HG03469 (cell line): ENCODE measurements at regions not wholly inside any gene's neighbourhood (a gene's known extent, or its start where the extent isn't known, plus 50 kb on each side); places are given as distances from the start of the nearest gene placed in this dataset.
"Not testable (repeated sequence)": the region's sequence is repeated elsewhere in the genome, so short reads cannot be mapped to it uniquely, and the experiment has no call there.

Source experiments
- ATAC-seq: cut with Tn5 transposase; IDR thresholded peaks from one replicate; pipeline ENCODE4 v1.9.1; 2021; ENCODE audit warnings: mild to moderate bottlenecking, moderate library complexity, moderate number of reproducible peaks; ENCODE audit not compliant: unreplicated experiment

DNA sequence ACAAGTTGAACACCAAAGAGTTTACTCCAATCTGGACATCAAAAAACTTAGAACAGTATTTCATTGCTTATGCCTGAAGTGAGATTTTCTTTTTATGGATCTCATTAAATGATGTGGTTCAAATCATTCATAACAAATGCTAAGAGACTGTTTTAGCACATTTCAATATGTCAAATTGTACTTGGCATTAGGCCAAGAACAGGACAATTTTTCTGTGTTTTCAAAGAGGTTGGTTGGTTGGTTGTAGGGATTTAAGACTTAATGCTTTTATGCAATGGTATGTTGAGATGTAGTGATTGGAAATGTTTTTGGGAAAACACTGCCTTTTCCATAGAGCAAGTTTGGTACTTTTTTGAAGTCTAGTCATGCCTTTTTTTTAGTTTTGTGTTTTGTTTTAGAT lies 510.4 kb downstream of the ZNF674 start:
- no peak for ATAC-seq

DNA sequence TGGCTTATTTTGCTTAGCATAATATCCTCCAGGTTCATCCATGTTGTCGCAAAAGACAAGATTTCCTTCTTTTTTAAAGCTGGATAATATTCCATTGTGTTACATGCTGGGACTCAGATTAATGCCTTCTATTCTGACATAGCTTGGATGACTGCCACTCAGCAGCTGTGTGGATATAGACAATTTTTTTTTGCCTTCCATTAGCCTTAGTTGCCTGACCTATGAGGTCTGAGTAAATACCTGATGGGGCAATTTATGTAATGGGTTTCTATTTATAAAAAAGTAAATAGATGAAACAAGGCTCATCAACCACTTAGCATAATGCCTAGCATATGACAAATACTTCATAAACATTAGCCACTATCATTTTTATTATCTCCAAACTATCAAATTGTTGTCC lies 515.4 kb downstream of the ZNF674 start:
- ATAC-seq, result no peak

DNA sequence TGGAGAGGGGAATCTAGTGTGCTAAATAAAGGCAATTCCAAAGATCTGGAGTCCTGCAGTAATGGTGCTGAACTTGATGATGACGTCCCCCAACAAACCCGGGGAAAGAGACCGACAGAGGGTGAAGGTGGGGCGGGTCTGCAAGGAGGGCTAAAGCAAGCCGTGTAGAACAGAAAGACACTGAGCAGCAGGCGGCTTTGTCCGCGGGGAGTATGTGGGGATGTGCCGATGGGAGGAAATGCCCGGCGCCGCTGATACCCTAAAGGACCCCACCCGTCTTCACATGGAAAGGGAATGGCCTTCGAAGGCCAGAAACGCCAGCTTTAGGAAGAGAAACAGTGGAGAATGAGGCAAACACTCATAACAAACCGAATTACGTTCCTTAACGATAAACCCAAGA lies 528.9 kb downstream of the ZNF674 start:
- no peak for ATAC-seq

DNA sequence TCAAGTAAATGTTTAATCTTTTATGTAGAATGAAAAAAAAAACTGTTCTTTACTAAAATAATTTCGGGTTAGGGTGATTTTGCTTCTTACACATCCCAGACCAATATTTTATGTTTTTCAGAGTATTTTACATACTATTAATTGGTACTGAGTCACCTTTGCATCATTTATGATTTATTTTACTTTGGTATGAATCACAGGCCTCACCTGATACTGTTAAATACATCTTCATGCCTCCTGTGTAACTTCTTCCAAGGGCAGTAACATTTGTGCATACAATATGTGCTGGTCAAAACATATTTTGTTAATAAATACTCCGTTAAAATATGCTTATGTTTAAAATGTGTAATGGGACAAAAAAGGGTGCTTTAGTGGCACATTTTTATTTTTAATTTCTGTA lies 529.6 kb downstream of the ZNF674 start:
- ATAC-seq, result no peak

DNA sequence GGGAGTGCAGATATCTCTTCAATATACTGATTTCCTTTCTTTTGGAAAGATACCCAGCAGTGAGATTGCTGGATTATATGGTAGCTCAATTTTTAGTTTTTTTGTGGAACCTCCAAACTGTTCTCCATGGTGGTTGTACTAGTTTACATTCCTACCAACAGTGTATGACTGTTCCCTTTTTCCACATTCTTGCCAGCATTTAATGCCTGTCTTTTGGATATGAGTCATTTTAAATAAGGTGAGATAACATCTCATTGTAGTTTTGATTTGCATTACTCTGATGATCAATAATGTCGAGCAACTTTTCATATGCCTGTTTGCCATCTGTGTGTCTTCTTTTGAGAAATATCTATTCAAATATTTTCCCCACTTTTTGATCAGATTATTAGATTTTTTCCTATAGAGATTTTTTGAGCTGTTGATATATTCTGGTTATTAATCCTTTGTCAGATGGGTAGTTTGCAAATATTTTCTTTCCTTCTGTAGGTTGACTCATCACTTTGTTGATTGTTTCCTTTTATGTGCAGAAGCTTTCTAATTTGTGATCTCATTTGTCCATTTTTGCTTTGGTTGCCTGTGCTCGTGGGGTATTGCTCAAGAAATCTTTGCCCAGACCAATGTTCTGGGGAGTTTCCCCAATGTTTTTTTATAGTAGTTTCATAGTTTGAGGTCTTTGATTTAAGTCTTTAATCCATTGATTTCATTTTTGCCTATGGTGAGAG lies 552.7 kb downstream of the ZNF674 start:
- ATAC-seq, result no peak

DNA sequence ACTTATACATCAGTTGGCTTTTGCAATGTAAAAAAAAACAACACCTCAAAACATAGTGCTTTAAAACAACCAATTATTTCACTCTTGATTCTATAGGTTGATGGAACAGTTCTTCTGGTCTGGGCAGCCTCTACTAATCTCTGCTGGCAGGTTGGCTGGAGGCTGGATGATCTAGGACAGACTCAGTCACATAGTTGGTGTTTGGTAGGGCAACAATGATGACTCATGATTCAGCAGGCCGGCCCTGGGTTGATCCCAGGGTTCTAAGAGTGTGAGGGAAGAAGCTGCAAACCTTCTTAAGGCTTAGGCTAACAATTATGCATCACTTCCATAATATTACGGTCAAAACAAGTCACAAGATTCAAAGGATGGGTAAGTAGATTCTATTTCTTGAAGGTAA lies 558.2 kb downstream of the ZNF674 start:
- ATAC-seq, result no peak

DNA sequence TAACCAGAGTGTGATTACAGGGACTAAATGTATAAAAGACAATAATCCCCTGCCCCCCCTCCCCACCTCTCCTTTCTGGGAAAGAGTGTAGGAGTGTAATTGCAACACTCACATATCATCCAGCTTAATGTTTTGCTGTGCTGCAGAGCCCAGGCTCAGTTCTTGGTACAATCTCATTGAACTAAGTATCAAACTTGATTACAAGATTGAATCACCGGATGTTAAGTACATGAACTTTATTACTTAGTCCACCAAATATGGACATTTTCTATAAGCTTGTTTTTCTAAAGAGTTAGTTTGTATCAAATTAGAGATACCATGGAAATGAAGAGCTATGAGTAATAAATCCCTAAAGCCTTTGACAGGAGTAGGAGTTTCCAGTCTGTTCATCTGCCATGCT lies 559.1 kb downstream of the ZNF674 start:
- no peak for ATAC-seq

DNA sequence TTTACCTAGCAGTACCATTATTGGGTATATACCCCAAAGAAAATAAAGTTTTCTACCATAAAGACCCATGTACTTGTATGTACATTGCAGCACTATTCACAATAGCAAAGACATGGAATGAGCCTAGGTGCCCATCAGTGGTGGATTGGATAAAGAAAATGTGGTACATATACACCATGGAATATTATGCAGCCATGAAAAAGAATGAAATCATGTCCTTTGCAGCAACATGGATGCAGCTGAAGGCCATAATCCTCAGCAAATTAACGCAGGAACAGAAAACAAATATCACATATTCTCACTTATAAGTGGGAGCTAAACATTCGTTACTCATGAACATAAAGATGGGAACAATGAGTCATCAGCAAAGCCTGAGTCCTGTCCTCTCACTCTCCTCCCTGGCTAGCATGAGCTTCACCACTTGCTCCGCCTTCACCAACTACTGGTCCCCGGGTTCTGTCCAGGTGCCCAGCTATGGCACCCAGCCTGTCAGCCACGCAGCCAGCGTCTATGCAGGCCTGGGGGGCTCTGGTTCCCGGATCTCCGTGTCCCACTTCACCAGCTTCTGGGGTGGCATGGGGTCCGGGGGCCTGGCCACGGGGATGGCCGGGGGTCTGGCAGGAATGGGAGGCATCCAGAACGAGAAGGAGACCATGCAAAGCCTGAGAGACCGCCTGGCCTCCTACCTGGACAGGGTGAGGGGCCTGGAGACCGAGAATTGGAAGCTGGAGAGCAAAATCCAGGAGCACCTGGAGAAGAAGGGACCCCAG lies 562.1 kb downstream of the ZNF674 start:
- not testable (repeated sequence) for ATAC-seq

DNA sequence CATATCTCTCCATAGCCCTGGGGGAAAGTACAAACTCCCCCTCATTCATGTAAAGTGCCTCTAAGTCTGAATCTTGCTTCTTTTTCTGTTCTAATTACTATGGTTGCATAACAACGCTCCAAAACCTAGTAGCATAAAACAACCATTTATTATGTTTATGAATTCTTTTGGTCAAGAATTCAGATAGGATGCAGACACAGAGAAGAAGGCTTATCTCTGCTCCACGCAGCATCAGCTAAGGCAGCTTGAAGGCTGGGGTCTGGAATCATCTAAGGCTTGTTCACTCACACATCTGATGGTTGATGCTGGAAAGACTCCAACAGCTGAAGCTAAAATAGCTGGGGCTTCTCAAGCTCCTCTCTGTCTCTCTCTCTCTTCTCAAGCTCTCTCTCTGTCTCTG lies 564.5 kb downstream of the ZNF674 start:
- no peak for ATAC-seq

DNA sequence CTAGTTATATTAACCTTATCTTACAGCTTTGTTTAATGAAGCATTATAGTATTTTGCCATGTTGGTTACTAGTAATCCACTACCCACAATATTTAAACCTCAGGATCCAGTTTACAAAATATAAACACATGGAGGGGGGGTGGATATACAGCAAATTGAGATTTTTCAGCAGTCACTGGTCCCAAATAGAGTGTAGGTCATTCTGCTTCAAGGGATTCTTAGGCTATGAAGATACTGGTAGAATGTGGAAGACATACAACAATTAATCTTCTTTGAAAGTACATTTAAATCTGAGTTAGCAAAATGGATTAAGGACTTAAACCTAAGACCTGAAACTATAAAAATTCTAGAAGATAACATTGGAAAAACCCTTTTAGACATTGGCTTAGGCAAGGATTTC lies 569.6 kb downstream of the ZNF674 start:
- ATAC-seq, result no peak

DNA sequence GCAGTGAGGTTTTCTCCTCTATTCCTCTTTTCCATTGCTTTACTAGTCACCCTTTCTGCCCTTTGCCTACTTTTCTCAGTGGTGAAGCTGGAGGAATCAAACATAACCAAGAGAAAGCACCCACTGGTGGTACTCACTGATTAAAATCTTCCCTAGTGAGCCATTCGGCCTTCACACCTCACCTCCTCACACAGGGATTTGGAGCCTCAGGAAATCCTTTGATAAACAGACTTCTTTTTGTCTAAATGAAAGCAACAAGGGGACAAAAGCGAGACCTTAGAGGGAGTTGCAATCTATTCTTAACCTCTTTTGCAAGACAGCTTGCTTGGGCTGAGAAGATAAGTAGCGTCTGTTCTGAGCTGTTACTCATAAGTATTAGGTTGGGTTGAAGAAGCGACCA lies 572.6 kb downstream of the ZNF674 start:
- ATAC-seq, result no peak

DNA sequence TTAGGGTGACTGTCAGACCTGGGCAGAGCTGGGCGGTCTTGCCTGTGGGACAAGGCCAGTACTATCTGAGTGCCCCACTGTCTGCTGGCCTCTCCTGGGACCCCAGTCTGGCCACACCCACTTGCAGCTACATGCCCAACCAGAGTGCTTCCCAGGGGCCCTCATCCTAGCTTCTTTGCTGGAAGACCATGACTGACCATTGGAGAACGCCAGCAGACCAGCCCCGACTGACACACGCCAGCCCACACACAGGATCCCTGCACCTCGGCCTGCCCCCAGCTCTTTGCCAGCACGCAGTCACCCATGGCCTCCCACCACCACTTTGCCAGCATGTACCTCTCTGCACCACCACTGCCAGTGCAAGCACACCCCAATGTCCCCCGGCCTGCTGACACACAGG lies 585.7 kb downstream of the ZNF674 start:
- ATAC-seq, result no peak

DNA sequence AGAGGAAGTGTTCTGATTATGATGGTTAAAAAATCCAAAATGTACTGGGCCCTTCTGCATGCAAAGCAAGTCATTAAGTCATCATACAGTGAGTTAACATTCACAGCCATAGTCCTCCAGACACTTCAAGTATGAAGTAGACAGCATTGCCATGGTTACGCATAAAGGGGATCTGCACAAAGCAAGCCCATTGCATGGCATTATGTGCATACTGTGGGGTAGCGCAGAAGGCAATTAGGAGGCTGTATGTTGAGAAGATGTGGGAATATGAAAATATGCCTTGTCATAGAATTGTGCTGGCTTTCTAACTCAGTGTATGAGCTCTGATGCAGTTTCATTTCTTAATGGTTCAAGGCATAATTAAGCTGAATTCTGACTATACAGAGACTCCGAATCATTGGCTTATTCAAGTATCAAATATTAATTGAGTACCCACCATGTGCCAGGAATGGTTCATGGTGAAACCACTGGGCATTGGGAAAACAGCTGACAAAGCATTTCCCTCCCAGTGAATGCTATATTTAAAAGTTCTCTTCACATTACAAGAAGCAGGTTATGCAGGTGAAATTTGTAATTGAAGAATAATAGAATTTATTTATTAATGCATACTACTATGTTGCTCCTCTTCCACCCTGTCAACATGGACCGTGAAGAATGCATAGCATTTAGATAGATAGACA lies 588.9 kb downstream of the ZNF674 start:
- ATAC-seq, result no peak

DNA sequence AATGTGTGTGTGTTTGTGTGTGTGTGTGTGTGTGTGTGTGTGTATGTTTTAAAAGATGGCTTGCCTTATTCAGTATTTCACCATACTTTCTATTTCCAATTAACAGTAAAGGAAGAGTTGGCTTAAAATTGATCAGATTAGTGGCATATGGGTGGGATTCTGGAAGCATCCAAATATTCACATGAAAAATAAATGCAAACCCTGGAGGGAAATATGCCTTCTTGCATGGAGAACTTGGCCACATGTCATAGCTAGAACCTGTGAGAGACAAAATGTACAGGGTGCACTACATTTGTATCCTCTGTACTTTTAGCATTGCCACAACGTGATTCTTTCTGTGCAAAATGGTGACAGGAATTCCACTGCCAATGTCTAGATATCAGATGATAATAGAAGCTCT lies 589.6 kb downstream of the ZNF674 start:
- ATAC-seq, result no peak

DNA sequence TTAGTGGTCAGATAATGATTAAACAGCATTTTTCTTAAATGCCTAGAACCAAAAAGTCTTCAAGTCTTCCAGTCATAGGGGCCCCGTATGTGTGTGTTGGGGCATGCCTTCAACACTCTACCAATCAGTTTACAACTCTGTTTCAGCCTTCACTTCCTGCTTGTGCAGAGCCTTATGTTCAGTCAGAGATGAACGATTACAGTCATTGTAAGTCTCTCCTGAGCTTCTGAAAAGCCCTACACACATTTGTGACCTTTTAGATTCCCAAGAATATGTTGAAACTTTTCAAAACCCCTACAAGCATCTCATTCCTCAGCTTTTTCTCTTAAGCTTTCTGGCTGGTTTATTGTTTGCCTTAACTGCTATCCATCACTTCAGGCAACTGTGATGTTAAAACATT lies 591.2 kb downstream of the ZNF674 start:
- no peak for ATAC-seq

DNA sequence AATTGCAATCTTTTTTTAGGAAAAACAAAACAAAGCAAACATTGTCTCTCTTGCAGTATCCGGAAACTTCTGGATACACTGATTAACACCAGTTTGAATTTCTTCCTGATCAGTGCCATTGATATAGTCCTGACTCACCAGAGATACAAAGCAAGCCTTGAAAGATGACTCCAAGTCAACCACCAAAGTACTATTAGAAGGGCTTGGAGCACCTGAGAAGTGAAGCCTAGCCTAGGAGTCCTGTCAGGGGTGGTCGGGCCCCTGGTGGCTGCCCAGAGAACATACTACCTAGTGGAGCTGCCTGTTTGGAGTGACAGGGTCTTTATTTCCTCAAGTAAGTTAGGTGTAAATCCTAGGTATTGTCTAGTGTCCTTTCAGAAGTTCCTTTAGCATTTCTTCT lies 593.2 kb downstream of the ZNF674 start:
- ATAC-seq, result no peak

DNA sequence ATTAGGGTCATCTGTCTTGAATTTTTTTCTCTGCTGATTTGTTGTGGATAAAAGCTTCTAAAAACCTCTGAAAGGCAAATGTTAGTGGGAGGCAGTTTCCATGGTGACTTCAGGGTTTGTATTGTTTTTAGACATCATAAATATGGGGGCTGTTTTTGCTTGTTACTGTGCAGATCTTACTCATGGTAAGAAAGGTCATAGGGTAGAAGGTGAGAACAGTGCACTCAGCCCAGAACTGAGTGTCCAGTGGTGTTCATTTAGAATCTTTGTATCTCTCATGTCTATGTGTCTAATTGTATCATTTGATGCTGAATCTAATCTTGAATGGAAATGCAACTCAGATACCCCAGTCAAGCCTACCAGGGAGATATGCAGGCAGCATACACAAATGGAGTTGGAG lies 609.8 kb downstream of the ZNF674 start:
- no peak for ATAC-seq

DNA sequence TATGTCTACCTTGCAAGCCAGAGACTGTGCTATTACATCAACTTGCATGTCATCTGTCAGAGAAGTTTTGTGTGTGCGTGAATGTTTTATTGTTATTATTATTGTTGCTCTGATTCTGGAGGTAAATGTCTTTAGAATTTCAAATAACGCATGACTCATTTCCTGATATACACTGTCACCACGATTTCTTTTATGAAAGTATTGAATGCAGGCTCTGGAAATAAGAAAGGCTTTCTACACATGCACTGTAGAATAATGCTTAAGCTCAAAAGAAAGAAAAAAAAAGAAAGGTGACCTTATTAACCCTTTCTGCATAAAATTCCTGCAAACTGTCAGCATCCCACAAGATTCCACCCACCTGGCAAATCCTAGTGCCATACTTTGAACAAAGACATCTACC lies 632.9 kb downstream of the ZNF674 start:
- ATAC-seq, result no peak

DNA sequence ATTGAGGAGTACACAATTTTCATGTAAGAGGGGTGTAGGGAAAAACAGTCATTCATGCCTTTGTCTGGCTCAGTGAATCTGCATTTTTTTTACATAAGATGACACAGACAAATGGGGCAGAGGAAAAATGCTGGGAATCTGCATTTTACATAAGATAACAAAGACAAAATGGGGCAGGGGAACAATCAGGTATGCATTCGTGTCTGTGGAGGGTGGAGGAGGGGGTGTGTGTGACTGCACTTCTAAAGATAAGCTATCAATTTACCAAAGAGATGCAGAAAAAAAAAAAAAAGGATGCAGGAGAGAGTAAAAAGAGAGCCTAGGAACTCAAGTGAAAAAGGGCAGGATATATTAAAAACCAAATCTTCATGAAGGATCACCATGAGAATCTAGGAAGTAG lies 637.4 kb downstream of the ZNF674 start:
- ATAC-seq, result no peak

DNA sequence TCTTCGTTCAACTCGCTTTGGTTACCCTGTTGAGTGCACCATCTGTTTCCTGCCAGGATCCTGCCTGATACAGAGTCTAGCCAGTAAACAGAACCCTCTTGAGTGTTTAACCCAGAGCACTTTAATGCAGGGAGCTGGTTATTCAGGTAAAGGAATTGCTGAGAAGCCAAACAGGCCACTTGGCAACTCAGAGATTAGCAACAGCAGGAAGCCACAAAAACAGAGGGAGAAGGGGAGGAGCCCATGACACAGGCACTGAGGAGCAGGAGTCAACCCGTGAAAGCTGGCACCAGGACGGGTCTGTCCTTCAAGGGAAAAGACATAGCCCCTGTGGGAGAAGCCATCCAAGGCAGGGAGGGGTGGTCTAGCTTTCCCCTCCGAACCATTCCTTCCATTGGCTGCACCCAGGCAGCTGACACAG lies 641.4 kb downstream of the ZNF674 start:
- no peak for ATAC-seq

DNA sequence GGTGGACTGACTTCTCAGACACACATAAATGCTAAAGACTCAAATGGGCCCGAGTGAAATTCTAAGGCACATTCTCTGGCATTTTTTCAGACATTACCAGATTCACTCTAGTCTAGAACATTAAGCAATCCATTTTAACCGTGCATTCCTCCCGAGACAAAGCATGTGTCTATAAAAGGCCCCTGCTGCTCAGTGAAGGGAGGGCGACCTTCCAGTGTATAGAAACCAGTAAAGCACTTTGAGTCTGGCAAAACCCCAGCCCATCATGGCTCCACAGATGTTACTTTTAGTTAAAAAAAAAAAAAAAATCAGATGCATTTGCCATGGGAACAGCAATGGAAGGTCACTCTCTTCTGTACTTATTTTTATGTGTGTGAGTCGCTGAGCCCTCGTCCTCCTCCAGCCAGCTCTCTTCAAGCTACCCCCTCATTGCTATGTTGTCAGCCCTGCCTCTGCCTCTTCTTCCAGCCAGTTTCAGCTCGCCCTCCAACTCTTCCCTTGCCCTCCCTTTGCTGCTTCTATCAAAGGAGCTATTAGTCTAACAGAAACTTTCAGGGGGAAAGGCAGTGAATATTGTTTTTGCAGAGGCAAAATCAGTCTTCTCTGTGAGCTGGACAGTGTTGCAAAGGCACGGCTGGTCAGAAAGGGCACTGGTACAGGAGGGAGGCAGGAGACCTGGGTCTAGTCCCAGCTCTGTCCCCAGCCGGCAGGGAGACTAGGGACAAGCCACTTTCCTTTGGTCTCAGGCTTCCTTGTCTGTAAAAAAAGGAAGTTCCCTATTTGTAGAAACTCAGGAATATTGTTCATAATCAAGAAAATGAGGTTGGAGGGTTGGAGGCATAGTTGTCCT lies 644.2 kb downstream of the ZNF674 start:
- no peak for ATAC-seq
